SK-N-SH (cell line): ENCODE measurements at regions not wholly inside any gene's neighbourhood (a gene's known extent, or its start where the extent isn't known, plus 50 kb on each side); places are given as distances from the start of the nearest gene placed in this dataset.

Experiments used
- CTCF ChIA-PET: fragments of 300-600, 350-600 bp; formaldehyde crosslinking; extraction: SDS; loops from one replicate; lab custom pipeline; 2021; lab: Yijun Ruan, JAX
- POLR2A ChIA-PET: fragments of 350-600 bp; sonication (Branson Sonifier 250); formaldehyde crosslinking; extraction: SDS; loops from one replicate; lab custom pipeline; 2020; ENCODE audit warnings: antibody characterized with exemption, inconsistent platforms; lab: Yijun Ruan, JAX
- DNase-seq: peaks from one replicate; pipeline ENCODE4 v3.0.0; 2012
- H2AFZ ChIP-seq: fragments of 200-600 bp; sonication (generic); 2 replicates; pipeline ENCODE4 v1.8.1; 2016; ENCODE audit warnings: antibody characterized with exemption, mild to moderate bottlenecking, low read depth
- H3F3A ChIP-seq: fragments of 200-600 bp; sonication (generic); replicated peaks from 2 replicates; pipeline ENCODE3; 2016; ENCODE audit warnings: antibody characterized with exemption, mild to moderate bottlenecking; ENCODE audit not compliant: insufficient read depth
- H3K27ac ChIP-seq, 2 experiments: fragments of 200-500 bp in 1 of 2; fragments of 200-600 bp in 1 of 2; sonication (Bioruptor generic) in 1 of 2; sonication (generic), shearing (Covaris generic) in 1 of 2; 2 replicates each; pipeline versions ENCODE4 v1.5.1 to v1.6.1; 2014 to 2016; ENCODE audit warnings: low read depth in 2 of 2, inconsistent platforms in 1 of 2, low read length in 1 of 2, mild to moderate bottlenecking in 1 of 2, mixed read lengths in 1 of 2
- H3K27me3 ChIP-seq: fragments of 200-600 bp; sonication (generic), shearing (Covaris generic); 2 replicates; pipeline ENCODE4 v1.6.1; 2016; ENCODE audit warnings: mixed run types; ENCODE audit not compliant: insufficient read depth
- H3K36me3 ChIP-seq, 2 experiments: fragments of 200-500 bp in 1 of 2; fragments of 200-600 bp in 1 of 2; sonication (Bioruptor generic) in 1 of 2; sonication (generic) in 1 of 2; replicated peaks in 1 of 2; 2 replicates each; pipeline versions ENCODE3 to v1.5.1; 2014 to 2016; ENCODE audit warnings: low read length in 1 of 2, mild to moderate bottlenecking in 1 of 2; ENCODE audit not compliant: insufficient read depth in 2 of 2, control insufficient read depth in 1 of 2
- H3K4me1 ChIP-seq, 2 experiments: fragments of 200-500 bp in 1 of 2; fragments of 200-600 bp in 1 of 2; sonication (Bioruptor generic) in 1 of 2; sonication (generic), shearing (Covaris generic) in 1 of 2; 2 replicates each; pipeline versions ENCODE4 v1.5.1 to v1.6.1; 2014 to 2016; ENCODE audit warnings: low read depth in 1 of 2, low read length in 1 of 2, mixed run types in 1 of 2; ENCODE audit not compliant: insufficient read depth in 2 of 2, control insufficient read depth in 1 of 2
- H3K4me2 ChIP-seq: fragments of 200-600 bp; sonication (generic), shearing (Covaris generic); 2 replicates; pipeline ENCODE4 v1.6.1; 2017; ENCODE audit warnings: mixed run types
- H3K4me3 ChIP-seq, 2 experiments: fragments of 200-500 bp in 1 of 2; fragments of 200-600 bp in 1 of 2; sonication (Bioruptor generic) in 1 of 2; sonication (generic), shearing (Covaris generic) in 1 of 2; 2 replicates each; pipeline versions ENCODE4 v1.5.1 to v1.8.1; 2014 to 2016; ENCODE audit warnings: low read depth in 2 of 2, inconsistent platforms in 1 of 2, low read length in 1 of 2, mild to moderate bottlenecking in 1 of 2, mixed read lengths in 1 of 2, moderate library complexity in 1 of 2
- H3K79me2 ChIP-seq: fragments of 200-600 bp; sonication (generic); 2 replicates; pipeline ENCODE4 v1.8.1; 2017; ENCODE audit warnings: mild to moderate bottlenecking; ENCODE audit not compliant: insufficient read depth
- H3K9ac ChIP-seq: fragments of 200-600 bp; sonication (generic); 2 replicates; pipeline ENCODE4 v1.6.1; 2017; ENCODE audit warnings: mixed run types
- H3K9me2 ChIP-seq: fragments of 200-600 bp; sonication (generic); 2 replicates; pipeline ENCODE4 v1.6.1; 2017; ENCODE audit warnings: mixed run types
- H3K9me3 ChIP-seq: fragments of 200-600 bp; sonication (generic); 2 replicates; pipeline ENCODE4 v1.6.1; 2017; ENCODE audit warnings: mixed run types, mild to moderate bottlenecking, moderate library complexity
- H4K20me1 ChIP-seq: fragments of 200-600 bp; sonication (generic); 2 replicates; pipeline ENCODE4 v1.6.1; 2017; ENCODE audit warnings: mild to moderate bottlenecking, mixed run types; ENCODE audit not compliant: insufficient read depth
- CHD2 ChIP-seq: fragments of 150-350 bp; IDR thresholded peaks from 2 replicates; pipeline ENCODE4 v1.6.1; 2018; ENCODE audit warnings: low read length; ENCODE audit not compliant: partially characterized antibody
- CTCF ChIP-seq: fragments of 200-600 bp; sonication (generic); IDR thresholded peaks from 2 replicates; pipeline ENCODE4 v1.6.1; 2017; ENCODE audit warnings: antibody characterized with exemption, mild to moderate bottlenecking, moderate library complexity
- ELF1 ChIP-seq: IDR thresholded peaks from 2 replicates; pipeline ENCODE4 v1.4.0; 2012
- EZH2phosphoT487 ChIP-seq: fragments of 200-600 bp; sonication (generic); IDR thresholded peaks from 2 replicates; pipeline ENCODE4 v1.6.1; 2017; ENCODE audit warnings: low read depth, mixed run types, mild to moderate bottlenecking, antibody characterized with exemption, moderate library complexity, borderline replicate concordance
- FOSL2 ChIP-seq: IDR thresholded peaks from 2 replicates; pipeline ENCODE4 v1.4.0; 2012; ENCODE audit warnings: low read depth, mild to moderate bottlenecking, moderate library complexity, borderline replicate concordance
- FOXM1 ChIP-seq: IDR thresholded peaks from 2 replicates; pipeline ENCODE4 v1.4.0; 2012; ENCODE audit warnings: low read depth, mild to moderate bottlenecking
- GABPA ChIP-seq: IDR thresholded peaks from 2 replicates; pipeline ENCODE4 v1.4.0; 2012; ENCODE audit warnings: low read depth, mild to moderate bottlenecking
- IRF3 ChIP-seq: fragments of 150-350 bp; IDR thresholded peaks from 2 replicates; pipeline ENCODE4 v1.6.1; 2016; ENCODE audit warnings: mild to moderate bottlenecking, low read depth, low read length
- JUND ChIP-seq: IDR thresholded peaks from 2 replicates; pipeline ENCODE4 v1.4.0; 2012
- MEF2A ChIP-seq: IDR thresholded peaks from 2 replicates; pipeline ENCODE4 v1.4.0; 2012; ENCODE audit warnings: low read depth, borderline replicate concordance
- MXI1 ChIP-seq: IDR thresholded peaks from 2 replicates; pipeline ENCODE4 v1.6.1; 2012; ENCODE audit warnings: mild to moderate bottlenecking, low read depth, low read length, improper control_type of control experiment
- NFIC ChIP-seq: IDR thresholded peaks from 2 replicates; pipeline ENCODE4 v1.4.0; 2012; ENCODE audit warnings: borderline replicate concordance
- POLR2AphosphoS5 ChIP-seq: IDR thresholded peaks from 2 replicates; pipeline ENCODE4 v1.6.1; 2012; ENCODE audit warnings: low read depth, low read length
- RXRA ChIP-seq: IDR thresholded peaks from 2 replicates; pipeline ENCODE4 v1.4.0; 2012; ENCODE audit warnings: low read depth, mild to moderate bottlenecking, borderline replicate concordance
- TCF12 ChIP-seq: IDR thresholded peaks from 2 replicates; pipeline ENCODE4 v1.4.0; 2012
- USF2 ChIP-seq: fragments of 150-350 bp; IDR thresholded peaks from 2 replicates; pipeline ENCODE4 v1.6.1; 2017; ENCODE audit warnings: antibody characterized with exemption, low read length, low read depth, borderline replicate concordance
- YY1 ChIP-seq: IDR thresholded peaks from 2 replicates; pipeline ENCODE4 v1.4.0; 2012; ENCODE audit warnings: low read depth, mild to moderate bottlenecking
- WGBS: methylation state at CpG from one replicate; pipeline ENCODE4 v1.1.6; 2017; ENCODE audit warnings: low lambda C conversion rate; 5-methylcytosine and 5-hydroxymethylcytosine counted together
- TF ChIP-seq, protein P1 (sequence below): IDR thresholded peaks from 2 replicates; pipeline ENCODE4 v1.4.0; 2012; ENCODE audit warnings: low read depth, borderline replicate concordance
- TF ChIP-seq, protein P2 (sequence below): IDR thresholded peaks from 2 replicates; pipeline ENCODE4 v1.4.0; 2012; ENCODE audit warnings: low read depth
- TF ChIP-seq, protein P3 (sequence below): IDR thresholded peaks from 2 replicates; pipeline ENCODE4; 2012

DNA sequence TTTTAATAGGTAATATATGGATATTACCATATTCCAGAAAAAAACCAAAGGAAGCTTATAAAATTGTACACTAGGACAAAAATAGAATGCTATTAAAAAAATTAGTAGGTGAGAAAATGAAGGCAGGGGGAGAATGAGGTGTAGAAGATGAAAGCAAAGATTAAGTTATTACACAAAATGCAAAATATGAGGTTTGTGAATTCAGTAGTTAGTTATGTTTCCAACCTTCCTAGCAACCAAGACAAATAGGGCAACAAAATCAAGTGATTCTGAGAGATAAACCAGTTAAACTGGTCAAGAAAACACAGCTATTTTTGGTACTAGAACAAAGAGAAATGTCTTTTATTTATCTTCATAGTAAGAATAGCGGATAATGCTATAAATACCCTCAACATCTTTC lies 300.0 kb upstream of the RASGEF1B start:
- no peak overlapping the region for H3K9ac ChIP-seq
- TF ChIP-seq TCF12 (no peak), POLR2AphosphoS5 (no peak), CHD2 (no peak), JUND (no peak), IRF3 (no peak), ELF1 (no peak), USF2 (no peak), MEF2A (no peak), YY1 (no peak), RXRA (no peak)
- TF ChIP-seq, protein P1, sequence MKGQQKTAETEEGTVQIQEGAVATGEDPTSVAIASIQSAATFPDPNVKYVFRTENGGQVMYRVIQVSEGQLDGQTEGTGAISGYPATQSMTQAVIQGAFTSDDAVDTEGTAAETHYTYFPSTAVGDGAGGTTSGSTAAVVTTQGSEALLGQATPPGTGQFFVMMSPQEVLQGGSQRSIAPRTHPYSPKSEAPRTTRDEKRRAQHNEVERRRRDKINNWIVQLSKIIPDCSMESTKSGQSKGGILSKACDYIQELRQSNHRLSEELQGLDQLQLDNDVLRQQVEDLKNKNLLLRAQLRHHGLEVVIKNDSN = no peak
- TF ChIP-seq, protein P2, sequence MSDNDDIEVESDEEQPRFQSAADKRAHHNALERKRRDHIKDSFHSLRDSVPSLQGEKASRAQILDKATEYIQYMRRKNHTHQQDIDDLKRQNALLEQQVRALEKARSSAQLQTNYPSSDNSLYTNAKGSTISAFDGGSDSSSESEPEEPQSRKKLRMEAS = no peak
- TF ChIP-seq, all 33 proteins: peak for 0
- Histone ChIP-seq H3K27ac (no peak overlapping the region), H3K4me1 (no peaks in the 10 kb centered on the region), H2AFZ (no peak overlapping the region), H3K79me2 (no peaks in the 10 kb centered on the region), H3K27me3 (no peaks in the 10 kb centered on the region), H3K36me3 (no peaks in the 10 kb centered on the region), H3F3A (no peaks in the 10 kb centered on the region), H3K4me3 (no peak overlapping the region), H3K4me2 (no peak overlapping the region), H4K20me1 (no peaks in the 10 kb centered on the region), H3K9me3 (no peaks in the 10 kb centered on the region), H3K9me2 (no peaks in the 10 kb centered on the region; the same call in 1 of the 2 replicates)
- ChIA-PET CTCF (interaction anchor here (0.9 kb wide), 1 partner anchor 14 kb away, joined by 3 read pairs; no protein-coding TSS in a partner anchor), POLR2A (no interaction called here)
- no peak for DNase-seq
- 6% methylated on average over 1 of the region's 1 CpG for WGBS

DNA sequence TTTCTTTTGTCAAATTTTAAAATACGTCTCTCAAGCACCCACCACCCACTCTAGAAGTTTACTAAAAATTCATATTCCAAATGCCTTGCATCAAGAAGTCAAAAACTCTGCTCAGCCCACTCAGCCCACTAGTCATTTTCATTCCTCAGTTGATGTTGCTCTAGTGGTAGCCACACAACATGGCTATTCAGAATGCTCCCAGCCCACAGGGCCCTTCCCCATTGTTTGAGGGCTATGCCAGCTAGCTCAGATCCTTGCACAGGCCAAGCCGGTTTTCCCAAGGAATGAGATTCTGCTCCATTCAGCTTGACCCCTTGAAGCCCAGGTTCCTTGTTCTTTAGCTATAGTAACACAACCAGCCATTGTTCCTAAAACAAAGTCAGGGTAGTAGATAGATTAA lies 297.5 kb upstream of the RASGEF1B start:
- POLR2A ChIA-PET = no interaction called here
- H3K27me3 ChIP-seq = no peaks in the 10 kb centered on the region; the same call in 1 of the 2 replicates
- CTCF ChIA-PET = interaction anchor here (1.1 kb wide), 1 partner anchor 75 kb away, joined by 3 read pairs; no protein-coding TSS in a partner anchor
- no peaks in the 10 kb centered on the region for H3F3A ChIP-seq
- no peak overlapping the region for H3K4me2 ChIP-seq
- no peak for DNase-seq
- H3K27ac ChIP-seq = no peak overlapping the region
- no peak overlapping the region for H3K9ac ChIP-seq
- no peaks in the 10 kb centered on the region for H3K79me2 ChIP-seq
- H2AFZ ChIP-seq = no peak overlapping the region
- no peaks in the 10 kb centered on the region for H3K4me1 ChIP-seq
- WGBS = 16% methylated on average over 2 of the region's 2 CpGs
- no peaks in the 10 kb centered on the region for H3K9me3 ChIP-seq
- H4K20me1 ChIP-seq = no peaks in the 10 kb centered on the region
- no peaks in the 10 kb centered on the region for H3K36me3 ChIP-seq
- no peak overlapping the region for H3K4me3 ChIP-seq
- H3K9me2 ChIP-seq = no peaks in the 10 kb centered on the region; the same call in 1 of the 2 replicates
- TF ChIP-seq MEF2A = no peak
- no peak for TF ChIP-seq FOSL2
- no peak for TF ChIP-seq IRF3
- no peak for TF ChIP-seq POLR2AphosphoS5
- no peak for TF ChIP-seq EZH2phosphoT487
- no peak for TF ChIP-seq NFIC
- TF ChIP-seq FOXM1 = no peak
- TF ChIP-seq, protein P3, sequence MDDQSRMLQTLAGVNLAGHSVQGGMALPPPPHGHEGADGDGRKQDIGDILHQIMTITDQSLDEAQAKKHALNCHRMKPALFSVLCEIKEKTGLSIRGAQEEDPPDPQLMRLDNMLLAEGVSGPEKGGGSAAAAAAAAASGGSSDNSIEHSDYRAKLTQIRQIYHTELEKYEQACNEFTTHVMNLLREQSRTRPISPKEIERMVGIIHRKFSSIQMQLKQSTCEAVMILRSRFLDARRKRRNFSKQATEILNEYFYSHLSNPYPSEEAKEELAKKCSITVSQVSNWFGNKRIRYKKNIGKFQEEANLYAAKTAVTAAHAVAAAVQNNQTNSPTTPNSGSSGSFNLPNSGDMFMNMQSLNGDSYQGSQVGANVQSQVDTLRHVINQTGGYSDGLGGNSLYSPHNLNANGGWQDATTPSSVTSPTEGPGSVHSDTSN = no peak
- TF ChIP-seq CTCF = no peak
- TF ChIP-seq MXI1 = no peak
- TF ChIP-seq GABPA = no peak
